Keratinocyte (primary cell): ENCODE measurements at regions not wholly inside any gene's neighbourhood (a gene's known extent, or its start where the extent isn't known, plus 50 kb on each side); places are given as distances from the start of the nearest gene placed in this dataset.
"Not testable (repeated sequence)": the region's sequence is repeated elsewhere in the genome, so short reads cannot be mapped to it uniquely, and the experiment has no call there.

Experiments used
- CTCF ChIP-seq, 3 experiments: IDR thresholded peaks in 1 of 3; conservative IDR thresholded peaks in 1 of 3; optimal IDR thresholded peaks in 1 of 3; 2 replicates in 2 of 3; 3 replicates in 1 of 3; pipeline versions ENCODE3 to v1.5.1; 2011; ENCODE audit warnings: low read length in 3 of 3, mild to moderate bottlenecking in 3 of 3, moderate library complexity in 2 of 3, control low read depth in 1 of 3, inconsistent platforms in 1 of 3; ENCODE audit not compliant: insufficient read depth in 2 of 3; ENCODE audit errors: extremely low read depth in 1 of 3
- EZH2 ChIP-seq: IDR thresholded peaks from one replicate; pipeline ENCODE4 v1.6.1; 2012; ENCODE audit warnings: inconsistent platforms, mild to moderate bottlenecking, low read length, moderate library complexity

- TF ChIP-seq CTCF (optimal IDR thresholded peaks at IDR 0.05 in 1 of 3, IDR thresholded peaks at IDR 0.05 in 1 of 3, conservative IDR thresholded peaks at IDR 0.05 in 1 of 3; ENCODE audit: extremely low read depth in 1 of 3, insufficient read depth in 2 of 3, low read length in 3 of 3); EZH2: not testable (repeated sequence)
Observed at GRCh38 chr12:13391375-13391774, 194.8 kb downstream of the EMP1 start.
